COLO668 (cell line): ENCODE measurements at regions not wholly inside any gene's neighbourhood (a gene's known extent, or its start where the extent isn't known, plus 50 kb on each side); places are given as distances from the start of the nearest gene placed in this dataset.
A peak's percentile ranks its signal among the peaks of the same experiment; 100 is the strongest.

Experiments
- DNase-seq: peaks from one replicate; lab custom pipeline; 2025; ENCODE audit not compliant: unreplicated experiment; lab: John Stamatoyannopoulos, UW

DNA sequence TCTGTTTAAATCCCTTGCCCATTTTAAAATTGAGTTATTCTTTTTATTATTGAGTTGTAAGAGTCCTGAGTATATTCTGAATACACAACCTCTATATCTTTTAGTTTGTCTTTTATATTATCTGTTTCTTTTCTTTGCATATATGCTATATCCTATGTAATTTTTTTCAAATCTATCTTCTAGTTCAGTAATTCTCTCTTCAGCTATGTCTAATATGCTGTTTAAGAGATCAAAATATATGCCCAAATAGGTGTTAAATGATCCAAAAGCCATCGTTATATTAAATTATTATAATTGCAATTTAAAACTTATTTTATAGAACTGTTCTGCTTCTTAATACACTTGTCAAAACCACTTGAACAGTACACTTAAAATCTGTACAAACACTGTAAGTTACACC is 107.4 kb upstream of the TSPAN5 start:
- no peak for DNase-seq

DNA sequence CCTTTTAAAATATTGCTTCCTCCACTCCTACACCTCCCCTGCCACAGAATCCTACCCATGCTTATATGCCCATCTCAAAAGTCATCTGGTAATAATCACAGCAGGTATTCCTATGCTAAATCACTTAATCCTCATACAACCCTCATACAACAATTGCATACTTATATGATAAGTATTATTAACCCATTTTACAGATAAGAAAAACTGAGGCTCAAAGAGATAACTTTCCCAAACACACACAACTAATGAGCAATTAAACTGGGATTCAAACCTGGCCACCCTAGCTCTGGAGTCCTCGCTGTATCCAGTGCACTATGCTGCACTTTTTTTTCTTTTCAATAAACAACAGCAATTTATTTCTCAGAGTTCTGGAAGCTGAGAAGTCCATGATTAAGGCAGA is 99.8 kb upstream of the TSPAN5 start:
- no peak for DNase-seq

DNA sequence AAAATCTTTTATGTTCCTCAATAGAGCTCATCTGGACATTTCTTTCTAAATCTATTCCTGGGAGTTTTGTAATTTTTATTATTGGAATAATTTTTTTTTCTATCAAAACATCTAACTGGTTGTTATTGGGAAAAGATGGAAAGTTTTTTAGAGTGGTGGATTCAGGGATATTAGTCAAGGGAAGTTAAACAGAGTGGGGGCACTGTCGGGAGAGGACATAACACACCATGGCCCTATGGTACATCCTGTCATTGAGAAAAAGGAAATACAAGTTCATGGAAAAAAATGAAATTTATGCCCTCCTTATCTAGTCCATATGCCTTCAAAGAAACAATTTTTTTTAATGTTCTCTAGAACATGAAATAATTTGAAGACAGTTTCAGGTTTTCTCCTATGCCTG is 96.3 kb upstream of the TSPAN5 start:
- no peak for DNase-seq

DNA sequence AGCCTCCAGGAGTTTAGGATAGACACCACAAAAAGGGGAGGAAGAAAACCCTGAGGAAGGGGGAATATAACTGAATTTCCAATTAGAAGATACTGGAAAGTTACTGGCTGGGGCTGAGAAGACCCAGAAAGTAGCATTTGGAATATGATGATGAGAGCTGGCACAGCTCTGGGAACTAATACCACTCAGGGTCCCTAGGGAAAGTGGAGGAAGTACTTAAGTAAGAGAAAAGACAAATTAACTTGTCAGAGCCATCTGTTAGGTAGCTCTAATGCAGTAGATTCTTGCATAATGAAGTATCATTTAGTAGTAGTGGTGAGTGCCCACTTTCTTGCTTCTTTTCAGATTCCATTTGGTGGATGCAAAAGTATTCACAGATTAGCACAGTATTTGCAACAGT is 90.8 kb upstream of the TSPAN5 start:
- no peak for DNase-seq

DNA sequence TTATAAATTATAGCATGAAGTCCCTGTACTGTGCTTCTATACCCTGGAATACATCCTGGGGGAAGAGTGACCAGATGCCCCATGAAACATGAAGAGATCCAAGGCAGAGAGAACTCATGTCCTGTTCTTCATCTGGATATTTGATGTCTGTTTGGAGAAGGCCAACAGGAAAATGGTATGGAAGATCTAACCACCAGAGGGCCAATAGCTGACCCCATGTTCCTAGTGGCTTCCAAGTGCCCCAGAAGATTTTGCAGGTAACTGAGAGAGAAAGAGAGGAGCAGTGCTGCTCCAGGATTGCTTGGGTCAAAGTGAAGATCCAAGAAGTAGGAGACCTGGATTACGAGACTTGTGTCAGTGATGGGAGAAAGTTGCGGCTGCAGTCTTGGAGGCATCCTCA is 90.2 kb upstream of the TSPAN5 start:
- no peak for DNase-seq

DNA sequence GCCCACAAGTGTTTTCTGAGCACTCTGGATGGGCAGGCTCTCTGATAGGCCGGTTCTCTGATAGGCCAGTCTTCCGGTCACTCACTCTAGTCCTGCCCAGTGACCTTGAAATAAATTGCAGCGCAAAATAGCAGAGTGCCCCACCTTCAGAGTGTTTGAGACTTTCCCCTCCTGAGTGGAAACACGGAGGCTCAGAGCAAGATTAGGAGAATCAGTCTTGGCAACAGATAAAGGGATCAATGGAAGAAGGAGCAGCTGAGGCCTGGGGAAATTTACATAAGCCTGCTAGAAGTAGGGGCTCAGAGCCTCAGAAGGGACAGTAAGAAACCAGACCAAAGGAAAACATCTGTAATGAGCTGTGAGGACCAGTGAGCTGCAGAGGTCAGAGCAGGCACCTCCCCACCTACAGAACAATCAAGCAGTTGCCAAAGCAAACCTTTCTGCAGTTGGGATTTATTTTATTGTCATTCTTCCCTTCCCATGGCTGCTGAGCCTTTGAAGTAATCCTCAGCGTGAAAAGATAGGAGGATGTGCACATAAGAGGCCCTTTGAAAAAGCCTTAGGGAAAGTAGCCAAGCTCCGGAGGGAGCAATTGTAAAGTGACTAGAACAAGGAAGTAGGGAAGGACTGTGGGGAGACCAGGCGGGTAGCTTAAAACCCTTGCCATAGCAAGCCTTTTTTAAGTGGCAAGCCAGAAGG is 89.1 kb upstream of the TSPAN5 start:
- no peak for DNase-seq

DNA sequence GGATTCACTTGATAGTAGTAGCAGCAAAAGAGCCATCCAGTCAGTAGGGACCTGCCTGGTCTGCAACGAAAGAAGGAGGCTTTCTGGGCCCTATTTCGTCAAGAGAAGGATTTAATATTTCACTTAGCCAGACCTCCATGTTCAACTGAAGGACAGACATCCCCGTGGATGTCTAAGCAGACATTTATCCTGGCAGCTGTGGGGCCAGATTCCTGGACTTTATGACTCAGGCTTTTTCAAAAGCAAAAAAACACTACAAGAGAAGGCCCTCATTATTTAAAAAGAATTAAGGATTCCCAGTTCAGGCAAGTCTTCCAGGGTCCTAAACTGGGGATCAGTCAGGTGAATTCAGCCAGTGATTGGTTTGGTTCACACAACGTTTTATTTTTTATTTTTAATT is 88.5 kb upstream of the TSPAN5 start:
- DNase-seq = no peak

DNA sequence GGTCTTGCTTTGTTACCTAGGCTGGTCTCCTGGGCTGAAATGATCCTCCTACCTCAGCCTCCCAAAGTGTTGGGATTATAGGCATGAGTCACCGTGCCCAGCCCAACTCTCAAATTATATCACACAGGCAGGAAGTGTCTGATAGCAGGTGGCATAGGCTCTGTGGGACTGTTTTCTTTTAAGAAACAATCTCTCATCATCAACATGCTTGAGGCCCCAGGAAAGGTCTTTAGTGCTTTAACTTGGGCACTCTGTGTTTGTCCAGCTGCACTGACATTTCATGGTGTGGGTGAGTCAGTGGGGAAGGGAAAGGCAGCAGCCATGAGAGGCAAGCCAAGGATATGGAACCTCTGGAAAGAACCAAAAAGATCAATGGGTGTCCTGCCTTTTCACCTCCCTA is 88.1 kb upstream of the TSPAN5 start:
- no peak for DNase-seq

DNA sequence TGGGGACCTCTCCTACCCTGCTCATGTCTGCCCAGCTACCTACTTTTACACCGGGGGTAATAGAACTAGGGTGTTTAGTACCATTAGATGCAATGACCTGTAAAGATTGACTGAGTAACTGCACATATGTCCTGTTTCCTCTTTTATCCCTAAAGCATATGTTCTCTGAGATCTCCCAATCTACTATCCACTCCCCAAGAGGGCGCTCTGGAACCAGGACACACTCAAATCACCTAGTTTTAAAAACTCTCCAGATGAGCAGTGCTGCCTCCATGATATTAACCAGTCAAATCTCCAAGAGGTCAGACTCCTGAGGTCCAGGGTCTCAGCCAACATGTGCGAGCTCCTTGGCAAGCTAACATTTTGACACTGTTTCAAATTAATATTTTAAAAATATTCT is 87.0 kb upstream of the TSPAN5 start:
- DNase-seq = peak; percentile 8

DNA sequence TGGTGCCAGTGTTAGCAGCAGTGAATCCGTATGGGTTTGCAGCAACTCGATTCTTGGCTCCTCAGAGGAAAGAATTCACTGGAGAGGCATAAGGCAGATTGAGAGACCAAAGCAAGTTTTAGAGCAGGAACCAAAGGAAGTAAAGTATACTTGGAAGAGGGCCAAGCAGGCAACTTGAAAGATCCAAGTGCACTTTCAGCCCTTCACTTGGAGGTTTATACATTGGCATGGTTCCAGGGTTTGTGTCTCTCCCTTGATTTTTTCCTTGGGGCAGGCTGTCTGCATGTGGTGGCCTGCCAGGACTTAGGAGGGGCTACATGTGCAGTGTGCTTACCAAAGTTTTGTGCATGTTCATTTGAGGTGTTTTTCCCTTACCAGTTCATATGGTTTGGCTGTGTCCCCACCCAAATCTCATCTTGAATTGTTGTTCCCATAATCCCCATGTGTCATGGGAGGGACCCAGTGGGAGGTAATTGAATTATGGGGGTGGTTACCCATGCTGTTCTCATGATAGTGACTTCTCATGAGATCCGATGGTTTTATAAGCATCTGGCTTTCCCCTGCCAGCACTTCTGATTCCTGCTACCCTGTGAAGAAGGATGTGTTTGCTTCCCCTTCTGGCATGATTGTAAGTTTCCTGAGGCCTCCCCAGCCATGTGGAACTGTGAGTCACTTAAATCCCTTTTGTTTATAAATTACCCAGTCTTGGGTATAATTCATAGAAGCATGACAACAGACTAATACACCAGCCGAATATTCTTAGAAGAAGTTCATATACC is 86.2 kb upstream of the TSPAN5 start:
- DNase-seq = no peak

DNA sequence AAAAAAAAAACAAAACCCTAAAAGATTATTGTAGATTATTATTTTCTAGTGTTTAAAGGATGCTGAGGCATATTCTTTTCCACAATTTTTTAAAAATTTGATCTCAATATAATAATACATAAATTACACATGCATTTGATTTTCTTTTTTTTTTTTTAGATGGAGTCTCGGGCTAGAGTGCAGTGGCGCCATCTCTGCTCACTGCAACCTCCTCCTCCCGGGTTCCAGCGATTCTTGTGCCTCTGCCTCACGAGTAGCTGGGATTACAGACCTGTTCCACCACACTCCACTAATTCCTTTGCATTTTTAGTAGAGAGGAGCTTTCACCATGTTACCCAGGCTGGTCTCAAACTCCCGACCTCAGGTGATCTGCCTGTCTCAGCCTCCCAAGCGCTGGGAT is 83.5 kb upstream of the TSPAN5 start:
- no peak for DNase-seq

DNA sequence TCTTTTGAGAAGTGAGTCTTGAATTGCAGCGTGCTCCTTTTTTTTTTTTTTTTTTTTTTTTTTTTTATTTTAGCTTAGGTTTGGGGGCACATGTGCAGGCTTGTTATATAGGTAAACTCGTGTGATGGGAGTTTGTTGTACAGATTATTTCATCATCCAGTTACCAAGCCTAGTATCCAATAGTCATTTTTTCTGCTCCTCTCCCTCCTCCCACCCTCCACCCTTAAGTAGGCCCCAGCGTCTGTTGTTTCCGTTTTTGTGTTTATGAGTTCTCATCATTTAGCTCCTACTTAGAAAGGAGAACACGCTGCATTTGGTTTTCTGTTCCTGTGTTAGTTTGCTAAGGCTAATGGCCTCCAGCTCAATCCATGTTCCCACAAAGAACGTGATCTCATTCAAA is 81.3 kb upstream of the TSPAN5 start:
- no peak for DNase-seq

DNA sequence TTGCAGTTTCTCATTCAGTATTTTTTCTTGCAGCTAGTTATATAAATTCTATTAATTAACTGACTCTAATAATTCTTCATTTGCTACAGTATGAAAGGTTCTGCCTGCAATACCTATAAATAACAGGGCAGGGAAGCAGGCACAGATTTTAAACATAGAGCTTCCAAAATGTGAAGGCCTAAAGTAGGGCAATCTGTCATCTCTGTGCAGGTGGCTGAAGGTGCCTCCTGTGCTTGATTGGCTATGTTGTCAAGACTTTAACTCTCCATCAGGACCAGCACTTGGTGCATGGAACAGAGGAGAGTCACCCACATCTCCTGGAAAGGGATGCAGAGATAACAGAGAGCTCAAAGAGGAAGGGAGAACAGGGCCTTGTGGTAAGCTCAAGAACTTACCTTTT is 75.2 kb upstream of the TSPAN5 start:
- DNase-seq = no peak

DNA sequence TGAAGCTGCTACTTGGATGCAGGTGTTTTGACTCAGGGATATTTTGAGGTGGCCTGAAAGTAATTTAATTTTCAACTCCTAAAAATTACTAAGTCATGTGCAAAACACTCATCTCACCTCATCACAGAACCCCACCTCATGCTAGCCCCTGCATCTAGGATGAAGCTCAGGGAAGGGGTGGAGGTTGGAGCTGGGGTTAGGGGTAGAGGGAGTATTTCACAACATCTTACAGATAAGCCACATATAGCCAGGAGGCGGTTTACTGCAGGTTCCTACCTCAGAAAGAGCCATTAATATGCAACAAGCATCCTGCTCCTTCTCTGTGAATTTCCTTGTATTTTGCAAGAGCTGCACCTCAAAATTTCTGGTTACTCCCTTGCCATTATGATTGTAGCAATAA is 70.5 kb upstream of the TSPAN5 start:
- DNase-seq = no peak

DNA sequence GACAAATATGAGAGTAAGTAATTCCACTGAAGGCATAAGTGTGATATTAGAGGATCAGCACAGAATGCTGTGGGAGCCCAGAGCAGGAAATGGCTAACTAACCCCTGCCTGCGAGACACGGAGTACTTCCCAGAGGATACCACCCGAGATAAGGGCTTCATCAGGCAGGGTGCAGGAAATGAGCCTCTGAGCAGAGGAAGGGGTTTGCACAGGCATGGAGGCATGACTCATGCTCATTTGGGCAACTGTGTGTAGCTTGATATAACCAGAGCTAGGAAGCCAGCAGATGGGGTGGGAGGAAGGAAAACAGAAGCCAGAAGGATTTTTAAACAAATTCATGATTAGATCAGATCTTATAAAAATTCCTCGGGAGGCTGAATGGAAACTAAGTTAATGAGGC is 70.0 kb upstream of the TSPAN5 start:
- no peak for DNase-seq

DNA sequence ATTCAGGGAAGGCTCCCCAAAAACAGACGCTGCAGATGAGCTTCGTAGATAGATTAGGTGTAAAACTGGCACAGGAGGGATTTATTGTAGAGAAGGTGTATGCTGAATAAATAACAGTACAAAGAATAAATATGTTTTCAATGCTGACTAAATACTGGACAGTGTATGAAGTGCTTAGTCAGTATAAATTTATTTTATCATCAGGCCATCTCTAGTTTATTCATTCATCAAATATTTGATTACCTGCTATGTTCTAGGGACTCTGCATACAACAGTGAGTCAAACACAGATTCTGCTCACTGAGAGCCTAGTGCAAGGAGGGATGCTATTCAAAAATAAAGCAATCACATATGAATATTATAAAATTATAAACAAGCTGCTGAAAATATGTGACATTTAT is 63.6 kb upstream of the TSPAN5 start:
- DNase-seq = no peak

DNA sequence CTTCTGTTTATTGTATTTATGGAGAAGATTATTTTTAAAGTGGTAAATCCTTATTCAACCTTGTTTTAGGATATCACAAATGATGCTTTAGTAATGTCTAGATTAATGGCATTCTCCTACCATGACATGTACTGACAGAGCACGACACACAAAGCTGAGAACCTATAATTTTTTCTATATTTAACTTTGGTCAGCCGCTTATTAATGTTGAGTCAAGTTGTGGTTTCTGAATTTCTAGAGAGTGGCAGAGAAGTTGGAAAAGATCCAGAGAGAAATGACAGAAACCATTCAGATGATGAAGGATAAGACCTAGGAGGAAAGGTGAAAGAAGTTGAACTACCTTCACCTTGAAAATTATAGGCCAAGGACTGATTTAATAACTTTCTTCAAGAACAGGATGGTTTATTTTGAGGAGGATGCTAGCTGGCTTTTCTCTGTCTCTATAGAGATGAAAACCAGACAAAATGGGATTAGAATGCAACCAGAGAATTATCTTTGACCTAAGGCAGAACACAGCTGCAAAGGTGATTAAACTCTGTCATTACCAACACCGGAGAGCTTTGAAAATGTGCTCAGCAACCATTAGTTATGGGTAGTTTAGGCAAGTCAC is 62.6 kb upstream of the TSPAN5 start:
- no peak for DNase-seq

DNA sequence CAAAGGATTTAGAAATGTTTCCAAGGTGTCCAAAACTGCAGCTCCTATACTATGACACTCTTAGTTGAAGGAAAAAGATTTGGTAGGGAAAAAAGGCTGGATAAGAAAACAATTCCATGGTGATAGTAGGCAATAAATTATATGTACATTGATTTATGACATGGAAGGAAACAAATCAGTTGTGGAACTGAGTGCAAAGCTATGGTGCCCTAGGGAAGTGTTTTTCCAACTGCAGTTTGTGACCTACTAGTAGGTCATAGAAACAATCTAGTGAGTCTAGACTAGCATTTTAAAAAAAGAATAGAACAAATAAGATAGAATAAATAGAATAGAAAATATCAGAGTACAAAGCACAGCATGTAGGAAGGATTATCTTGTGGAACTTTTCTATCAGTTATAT is 58.4 kb upstream of the TSPAN5 start:
- DNase-seq = no peak

DNA sequence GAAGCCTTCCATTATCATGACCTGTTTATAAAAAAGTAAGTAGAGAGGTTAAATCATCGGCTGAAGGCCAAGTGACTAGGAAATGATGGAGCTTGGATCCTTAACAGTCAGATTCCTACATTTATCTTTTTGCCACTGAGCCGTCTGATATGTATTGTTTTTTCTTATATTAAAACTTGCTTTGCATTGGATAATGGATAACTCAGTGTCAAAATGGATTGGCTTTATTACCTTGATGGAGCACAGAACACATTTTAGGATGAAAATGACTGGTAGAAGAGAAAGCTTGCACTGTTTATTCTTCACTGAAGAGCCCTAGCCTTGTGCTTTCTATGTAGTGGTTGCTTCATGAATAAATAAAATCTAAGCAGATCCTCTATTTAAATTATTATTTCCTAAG is 54.2 kb upstream of the TSPAN5 start:
- DNase-seq = no peak

DNA sequence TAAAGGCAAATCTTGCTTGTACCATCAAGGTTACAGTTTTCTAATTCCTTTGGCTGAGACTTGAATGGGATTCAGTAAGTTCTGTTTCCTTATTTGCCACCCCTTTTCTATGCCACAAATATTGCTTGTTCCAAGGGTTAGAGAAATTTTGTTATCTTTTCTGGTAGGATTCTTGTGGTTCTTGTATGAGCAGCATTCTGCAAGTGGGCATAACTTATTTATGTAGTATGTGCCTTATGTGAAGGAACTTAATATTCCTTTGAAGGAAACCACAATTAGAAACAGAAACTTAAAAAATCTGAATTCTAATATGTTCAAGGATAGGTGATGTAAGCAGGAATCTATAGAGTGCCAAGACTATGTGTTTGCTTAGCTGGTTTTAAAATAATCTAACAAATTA is 53.1 kb upstream of the TSPAN5 start:
- no peak for DNase-seq

DNA sequence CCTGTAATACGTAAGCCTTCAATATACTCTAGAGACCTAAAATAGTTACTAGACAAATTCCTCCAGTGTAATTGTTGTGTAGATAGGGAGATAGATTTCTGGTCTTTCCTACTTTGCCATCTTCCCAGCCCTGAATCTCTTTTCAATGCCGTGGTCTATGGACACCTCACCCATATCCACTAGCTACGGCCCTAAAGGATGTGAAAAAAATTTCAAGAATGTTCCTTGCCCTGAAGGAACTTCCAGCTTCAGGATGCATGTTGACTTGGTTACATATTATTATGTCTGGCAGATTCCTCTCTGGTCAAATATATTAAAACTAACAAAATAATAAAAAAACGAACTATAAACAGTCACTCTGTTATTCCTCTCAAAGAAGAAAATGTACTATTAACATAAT is 52.4 kb upstream of the TSPAN5 start:
- no peak for DNase-seq
